Lung (tissue), 11 donors: ENCODE measurements at regions not wholly inside any gene's neighbourhood (a gene's known extent, or its start where the extent isn't known, plus 50 kb on each side); places are given as distances from the start of the nearest gene placed in this dataset.

Experiments
- ATAC-seq: fragments of 200-7000 bp; cut with Tn5 transposase; one replicate; pipeline ENCODE4 v1.9.1; 2020; ENCODE audit warnings: moderate number of reproducible peaks; ENCODE audit not compliant: insufficient read depth, low FRiP score
- DNase-seq, 3 donors: peaks; one replicate each; pipeline ENCODE4 v3.0.0-alpha.2; 2013 to 2017
- H3K27ac ChIP-seq, 2 donors: one replicate each; pipeline ENCODE4 v1.5.1; 2013; ENCODE audit warnings: mild to moderate bottlenecking in 2 of 2, moderate library complexity in 2 of 2, control low read depth in 1 of 2, inconsistent platforms in 1 of 2, low read depth in 1 of 2, low read length in 1 of 2
- H3K27me3 ChIP-seq, 3 donors: one replicate each; pipeline ENCODE4 v1.5.1; 2013; ENCODE audit warnings: low read length in 2 of 3; ENCODE audit not compliant: control insufficient read depth in 3 of 3, insufficient read depth in 3 of 3
- H3K36me3 ChIP-seq, 4 donors: one replicate each; pipeline ENCODE4 v1.5.1; 2013; ENCODE audit warnings: low read length in 4 of 4, mild to moderate bottlenecking in 1 of 4, moderate library complexity in 1 of 4; ENCODE audit not compliant: control insufficient read depth in 4 of 4, insufficient read depth in 4 of 4
- H3K4me1 ChIP-seq, 5 donors: one replicate each; pipeline ENCODE4 v1.5.1; 2013; ENCODE audit warnings: low read length in 5 of 5, mild to moderate bottlenecking in 2 of 5, moderate library complexity in 1 of 5; ENCODE audit not compliant: control insufficient read depth in 5 of 5, insufficient read depth in 5 of 5
- H3K4me3 ChIP-seq: one replicate; pipeline ENCODE4 v1.5.1; 2013; ENCODE audit warnings: mild to moderate bottlenecking, control low read depth, moderate library complexity
- H3K9ac ChIP-seq, 2 donors: one replicate each; pipeline ENCODE4 v1.5.1; 2013; ENCODE audit warnings: low read length in 2 of 2, control low read depth in 1 of 2; ENCODE audit not compliant: insufficient read depth in 1 of 2
- H3K9me3 ChIP-seq, 4 donors: one replicate each; pipeline ENCODE4 v1.5.1; 2013; ENCODE audit warnings: low read length in 3 of 4, mild to moderate bottlenecking in 1 of 4, moderate library complexity in 1 of 4; ENCODE audit not compliant: control insufficient read depth in 4 of 4, insufficient read depth in 3 of 4
- WGBS, 2 donors: extraction: QIAGEN DNeasy Blood & Tissue Kit; methylation state at CpG; one replicate each; pipeline ENCODE4 v1.1.7; 2013; 5-methylcytosine and 5-hydroxymethylcytosine counted together
- TF ChIP-seq, protein P1 (sequence below): IDR thresholded peaks from 2 replicates; pipeline ENCODE4 v1.5.1; 2012; ENCODE audit warnings: mild to moderate bottlenecking; ENCODE audit errors: control extremely low read depth, extremely low read depth
- donor health status: control.
- donor health status: control.
- donor health status: Bipolar disorder and iron deficiency.
- donor health status: healthy.
- donor health status: DM: yes; HTN: yes; CAD: no.

DNA sequence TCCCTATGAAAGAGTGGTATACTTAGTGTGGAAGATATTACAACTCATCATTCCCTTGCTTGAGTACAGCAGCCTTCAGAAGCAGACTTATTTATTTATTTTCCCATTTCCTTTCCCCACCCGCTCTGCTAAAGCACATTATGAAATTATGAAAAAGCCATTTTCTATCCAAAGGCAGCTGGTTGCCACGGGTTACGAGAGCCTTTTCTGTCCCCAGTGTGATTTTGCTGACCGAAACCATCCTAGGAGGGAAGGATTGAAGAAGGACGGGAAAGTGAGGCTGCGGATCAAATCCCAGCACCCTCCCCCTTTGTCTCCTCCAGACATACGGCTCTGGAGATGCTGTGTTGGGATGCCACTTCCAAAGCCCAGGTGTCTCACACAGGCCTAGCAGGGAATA lies 246.9 kb downstream of the TLR4 start:
- Histone ChIP-seq H3K27ac (no peak overlapping the region), H3K27me3 (no peaks in the 10 kb centered on the region), H3K9me3 (no peaks in the 10 kb centered on the region), H3K36me3 (no peaks in the 10 kb centered on the region), H3K9ac (no peak overlapping the region), H3K4me1 (no peaks in the 10 kb centered on the region), H3K4me3 (no peak overlapping the region)
- ATAC-seq (no peak), DNase-seq (no peak)
- TF ChIP-seq, protein P1, sequence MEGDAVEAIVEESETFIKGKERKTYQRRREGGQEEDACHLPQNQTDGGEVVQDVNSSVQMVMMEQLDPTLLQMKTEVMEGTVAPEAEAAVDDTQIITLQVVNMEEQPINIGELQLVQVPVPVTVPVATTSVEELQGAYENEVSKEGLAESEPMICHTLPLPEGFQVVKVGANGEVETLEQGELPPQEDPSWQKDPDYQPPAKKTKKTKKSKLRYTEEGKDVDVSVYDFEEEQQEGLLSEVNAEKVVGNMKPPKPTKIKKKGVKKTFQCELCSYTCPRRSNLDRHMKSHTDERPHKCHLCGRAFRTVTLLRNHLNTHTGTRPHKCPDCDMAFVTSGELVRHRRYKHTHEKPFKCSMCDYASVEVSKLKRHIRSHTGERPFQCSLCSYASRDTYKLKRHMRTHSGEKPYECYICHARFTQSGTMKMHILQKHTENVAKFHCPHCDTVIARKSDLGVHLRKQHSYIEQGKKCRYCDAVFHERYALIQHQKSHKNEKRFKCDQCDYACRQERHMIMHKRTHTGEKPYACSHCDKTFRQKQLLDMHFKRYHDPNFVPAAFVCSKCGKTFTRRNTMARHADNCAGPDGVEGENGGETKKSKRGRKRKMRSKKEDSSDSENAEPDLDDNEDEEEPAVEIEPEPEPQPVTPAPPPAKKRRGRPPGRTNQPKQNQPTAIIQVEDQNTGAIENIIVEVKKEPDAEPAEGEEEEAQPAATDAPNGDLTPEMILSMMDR: no peak
- 85 to 89% methylated on average over 7 of the region's 7 CpGs for WGBS, 2 donors

DNA sequence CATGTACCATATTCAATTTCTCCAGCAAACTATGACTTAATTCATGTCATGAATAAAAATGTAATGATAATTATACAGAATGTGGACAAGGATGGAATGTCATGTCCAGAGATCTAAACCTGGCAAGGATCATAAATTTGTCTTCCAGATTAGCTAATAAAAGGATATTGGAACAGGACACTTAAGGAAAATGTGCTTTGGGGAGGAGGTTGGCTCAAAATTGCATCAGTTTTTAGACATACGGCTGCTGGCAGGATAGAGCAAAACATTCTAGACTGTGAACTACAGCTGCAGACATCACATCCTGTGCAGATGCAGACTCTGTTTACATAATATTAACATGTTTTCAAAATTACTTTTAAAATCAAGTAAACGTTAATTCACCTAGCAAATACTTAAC lies 248.4 kb downstream of the TLR4 start:
- Histone ChIP-seq H3K36me3 (no peaks in the 10 kb centered on the region), H3K4me3 (no peak overlapping the region), H3K9me3 (no peaks in the 10 kb centered on the region), H3K4me1 (no peaks in the 10 kb centered on the region), H3K27me3 (no peaks in the 10 kb centered on the region), H3K27ac (no peak overlapping the region), H3K9ac (no peak overlapping the region)
- TF ChIP-seq, protein P1: no peak
- peak in 1 of 3 donors; percentile 3 for DNase-seq
- WGBS, 2 donors: 36 to 62% methylated on average over 2 of the region's 2 CpGs
- ATAC-seq: no peak

DNA sequence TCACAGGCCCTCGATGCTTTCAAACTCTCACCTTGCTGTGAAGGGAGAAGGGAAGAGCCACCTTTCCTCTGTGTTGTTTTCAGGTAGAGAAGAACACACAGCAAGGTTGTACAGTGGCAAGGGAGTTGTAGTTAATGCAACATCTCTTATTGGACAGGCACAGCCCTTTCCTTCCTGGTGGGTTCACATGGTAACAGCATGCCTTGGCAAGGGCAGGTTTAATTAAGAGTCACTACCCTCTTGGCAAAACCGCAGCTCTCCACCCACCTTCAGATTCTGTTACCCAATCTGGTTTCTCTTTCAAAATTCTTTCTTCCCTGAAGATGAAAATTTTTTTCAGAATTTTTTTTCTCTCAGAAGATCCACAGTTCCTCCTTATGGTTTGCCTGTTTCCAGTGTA lies 253.1 kb downstream of the TLR4 start:
- Histone ChIP-seq H3K4me3 (no peak overlapping the region), H3K27ac (no peak overlapping the region), H3K36me3 (no peaks in the 10 kb centered on the region), H3K4me1 (no peaks in the 10 kb centered on the region), H3K9me3 (no peaks in the 10 kb centered on the region), H3K9ac (no peak overlapping the region), H3K27me3 (no peaks in the 10 kb centered on the region)
- no peak for DNase-seq
- ATAC-seq: peak; percentile 55
- TF ChIP-seq, protein P1: no peak
- 55 to 62% methylated on average over 2 of the region's 2 CpGs for WGBS, 2 donors

DNA sequence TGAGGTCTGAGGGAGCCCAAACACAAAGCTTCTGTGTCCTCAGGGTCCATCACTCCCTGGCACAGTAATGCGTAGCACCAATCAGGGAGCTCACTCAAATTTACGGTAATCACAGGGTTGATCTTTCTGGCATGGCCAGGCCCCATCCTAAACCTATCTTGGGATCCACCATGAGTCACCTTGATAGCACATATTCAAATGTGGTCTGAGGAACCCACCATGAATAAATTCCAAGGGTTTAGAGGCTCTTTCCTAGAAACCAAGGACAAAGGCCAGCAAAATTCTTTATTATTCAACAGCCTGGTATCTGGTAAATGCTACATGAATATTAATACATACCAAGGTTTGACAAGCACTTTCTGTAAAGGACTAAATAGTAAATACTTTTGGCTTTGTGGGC lies 254.5 kb downstream of the TLR4 start:
- Histone ChIP-seq H3K27me3 (no peaks in the 10 kb centered on the region), H3K27ac (no peak overlapping the region), H3K4me3 (no peak overlapping the region), H3K9ac (no peak overlapping the region), H3K9me3 (no peaks in the 10 kb centered on the region), H3K36me3 (no peaks in the 10 kb centered on the region), H3K4me1 (no peaks in the 10 kb centered on the region)
- no peak for ATAC-seq
- TF ChIP-seq, protein P1: no peak
- no peak for DNase-seq
- 94 to 96% methylated on average over 2 of the region's 2 CpGs for WGBS, 2 donors
